ENCODE measurements at regions not wholly inside any gene's neighbourhood (a gene's known extent, or its start where the extent isn't known, plus 50 kb on each side); places are given as distances from the start of the nearest gene placed in this dataset.

- TF ChIP-seq POLR2AphosphoS5 (IDR thresholded peaks at IDR 0.05) (no peak), EP300 (IDR thresholded peaks at IDR 0.05) (no peak), POLR2A (IDR thresholded peaks at IDR 0.05; ENCODE audit: low read depth) (no peak), CTCF (IDR thresholded peaks at IDR 0.05) (no peak)
- intact Hi-C loops (cut with DNase I), result no loop called here
- no peaks in the 10 kb centered on the region for H3K4me1 ChIP-seq
- H3K9me3 ChIP-seq, result no peaks in the 10 kb centered on the region
- no peaks in the 10 kb centered on the region for H3K36me3 ChIP-seq
- DNase-seq (ENCODE audit: extremely low spot score), result no peak
- H3K27ac ChIP-seq (replicated peaks in 1 of 4), result no peak overlapping the region
- H3K27me3 ChIP-seq, result peaks cover 0 to 25% (median 0%) of the 10 kb centered on the region in 4 donors
- H3K4me3 ChIP-seq, result no peak overlapping the region
- 95% methylated on average over 8 of the region's 8 CpGs for WGBS
Measured at GRCh38 chr10:70964881-70965280, 76.5 kb upstream of the PCBD1 start.

GRCh38 chr10:70965566-70965965 lies 77.2 kb upstream of the PCBD1 start:
- WGBS, result 92% methylated on average over 7 of the region's 8 CpGs

DNA sequence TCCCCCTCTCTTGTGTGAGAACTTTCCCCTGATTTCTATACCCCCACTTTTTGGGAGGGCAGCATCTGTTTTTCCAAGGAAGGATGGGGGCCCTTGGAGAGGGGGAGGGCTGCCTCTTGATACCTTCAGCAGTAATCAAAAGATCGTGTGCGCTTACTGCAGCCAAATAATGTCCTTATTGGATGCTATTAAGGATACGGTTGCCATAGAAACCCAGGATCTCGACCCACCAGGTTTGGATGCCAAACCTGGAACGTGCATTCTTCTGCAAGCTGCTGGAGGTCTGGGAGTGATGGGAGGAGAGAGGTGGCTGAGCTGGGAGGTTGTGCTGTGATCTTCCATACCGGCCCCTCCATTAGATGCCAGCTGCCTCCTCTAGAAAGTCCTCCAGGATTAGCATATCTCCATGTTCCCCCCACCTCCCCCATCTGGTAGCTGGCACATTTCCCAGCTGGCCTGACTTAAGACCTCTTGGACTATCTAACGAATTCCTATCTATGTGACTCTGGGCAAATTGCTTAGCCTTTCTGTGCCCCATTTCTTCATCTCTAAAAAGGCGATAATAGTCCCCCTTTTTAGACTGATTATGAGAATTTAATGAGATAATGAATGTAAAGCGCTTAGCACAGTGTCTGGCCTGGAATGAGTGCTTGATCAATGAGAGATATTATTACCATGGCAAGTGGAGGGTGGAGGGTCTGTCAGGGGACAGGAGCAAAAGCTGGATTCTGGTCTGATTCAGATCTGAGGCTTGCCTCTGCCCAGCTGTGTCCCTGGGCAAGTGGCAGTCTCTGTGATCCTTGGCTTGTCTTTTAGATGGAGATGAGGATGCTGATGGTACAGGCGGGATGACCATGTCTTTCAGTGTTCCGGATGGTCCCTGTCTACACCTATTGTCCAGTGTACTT lies 78.5 kb upstream of the PCBD1 start:
- DNase-seq (ENCODE audit: extremely low spot score), result no peak
- intact Hi-C loops (cut with DNase I), result no loop called here
- no peaks in the 10 kb centered on the region for H3K36me3 ChIP-seq
- H3K4me3 ChIP-seq, result no peak overlapping the region
- peaks cover 0 to 10% (median 4%) of the 10 kb centered on the region in 4 donors for H3K9me3 ChIP-seq
- H3K27ac ChIP-seq (replicated peaks in 1 of 4), result no peak overlapping the region
- TF ChIP-seq POLR2A (IDR thresholded peaks at IDR 0.05; ENCODE audit: low read depth) (no peak), CTCF (IDR thresholded peaks at IDR 0.05) (no peak), EP300 (IDR thresholded peaks at IDR 0.05) (no peak), POLR2AphosphoS5 (IDR thresholded peaks at IDR 0.05) (no peak)
- peaks cover 0 to 25% (median 0%) of the 10 kb centered on the region in 4 donors for H3K27me3 ChIP-seq
- 86% methylated on average over 11 of the region's 11 CpGs for WGBS
- no peaks in the 10 kb centered on the region for H3K4me1 ChIP-seq

More at GRCh38 chr10:70965566-70965965, 77.2 kb upstream of the PCBD1 start:
- DNase-seq (ENCODE audit: extremely low spot score), result no peak
- Histone ChIP-seq H3K4me3 (no peak overlapping the region), H3K9me3 (no peaks in the 10 kb centered on the region), H3K27me3 (peaks cover 0 to 25% (median 0%) of the 10 kb centered on the region in 4 donors), H3K36me3 (no peaks in the 10 kb centered on the region), H3K27ac (replicated peaks in 1 of 4) (no peak overlapping the region), H3K4me1 (no peaks in the 10 kb centered on the region)
- intact Hi-C loops (cut with DNase I), result no loop called here
- no peak for TF ChIP-seq POLR2A (IDR thresholded peaks at IDR 0.05; ENCODE audit: low read depth)
- TF ChIP-seq EP300 (IDR thresholded peaks at IDR 0.05), result no peak
- TF ChIP-seq CTCF (IDR thresholded peaks at IDR 0.05), result no peak
- TF ChIP-seq POLR2AphosphoS5 (IDR thresholded peaks at IDR 0.05), result no peak

DNA sequence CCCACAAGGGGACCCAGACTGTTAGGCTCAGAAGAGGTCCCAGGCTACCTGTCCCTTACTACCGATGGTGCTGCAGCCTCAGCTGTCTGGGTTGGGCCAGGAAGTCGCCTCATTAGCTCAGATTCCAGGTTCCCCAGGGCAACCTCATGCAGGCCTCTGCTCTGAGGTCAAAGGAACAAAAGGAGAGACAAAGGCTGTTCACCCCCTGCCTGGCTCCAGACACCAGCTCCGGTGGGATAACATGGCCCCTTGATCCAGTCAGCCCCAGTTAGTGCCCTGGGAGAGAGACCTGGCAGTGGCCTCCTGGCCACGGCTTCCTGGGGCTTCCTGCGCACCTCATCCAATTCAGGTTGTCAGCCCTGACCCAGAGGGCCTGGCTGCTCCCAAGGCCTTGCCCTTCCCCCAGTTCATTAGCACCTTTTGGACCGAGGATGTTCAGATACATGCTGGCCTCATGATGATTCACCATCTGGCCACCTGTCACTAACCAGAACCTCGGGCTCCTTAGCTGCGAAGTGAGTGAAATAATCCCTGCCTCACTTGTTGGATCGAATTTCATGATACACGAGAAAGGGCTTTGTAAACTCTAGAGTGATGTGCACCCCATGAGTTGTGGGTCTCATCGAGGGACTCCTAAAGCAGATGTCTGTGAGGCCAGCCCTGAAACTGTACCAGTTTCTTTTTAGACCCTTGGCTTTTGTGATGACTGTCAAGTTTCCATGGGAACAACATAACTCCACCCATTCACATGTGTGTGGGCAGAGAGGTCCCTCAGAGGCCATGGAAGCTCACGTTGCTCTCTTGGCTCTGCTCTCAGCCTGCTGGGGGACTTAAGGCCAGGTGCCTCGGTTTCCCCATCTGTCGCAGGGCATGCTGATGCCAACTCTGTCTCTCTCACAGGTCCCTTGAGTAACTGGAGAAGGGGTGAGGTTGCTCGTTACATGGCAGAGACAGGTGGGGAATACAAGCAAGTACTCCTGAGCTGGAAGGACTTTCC lies 79.5 kb upstream of the PCBD1 start:
- Histone ChIP-seq H3K4me3 (no peak overlapping the region), H3K27me3 (peaks cover 0 to 23% (median 0%) of the 10 kb centered on the region in 4 donors), H3K27ac (replicated peaks in 1 of 4) (no peak overlapping the region), H3K9me3 (peaks cover 0 to 18% (median 6%) of the 10 kb centered on the region in 4 donors), H3K36me3 (no peaks in the 10 kb centered on the region), H3K4me1 (no peaks in the 10 kb centered on the region)
- WGBS, result 64% methylated on average over 12 of the region's 15 CpGs
- no peak for DNase-seq (ENCODE audit: extremely low spot score)
- no peak for TF ChIP-seq POLR2A (IDR thresholded peaks at IDR 0.05; ENCODE audit: low read depth)
- TF ChIP-seq CTCF (IDR thresholded peaks at IDR 0.05), result no peak
- no peak for TF ChIP-seq POLR2AphosphoS5 (IDR thresholded peaks at IDR 0.05)
- no peak for TF ChIP-seq EP300 (IDR thresholded peaks at IDR 0.05)
- intact Hi-C loops (cut with DNase I), result no loop called here
